ENCODE measurements at regions not wholly inside any gene's neighbourhood (a gene's known extent, or its start where the extent isn't known, plus 50 kb on each side); places are given as distances from the start of the nearest gene placed in this dataset.

DNA sequence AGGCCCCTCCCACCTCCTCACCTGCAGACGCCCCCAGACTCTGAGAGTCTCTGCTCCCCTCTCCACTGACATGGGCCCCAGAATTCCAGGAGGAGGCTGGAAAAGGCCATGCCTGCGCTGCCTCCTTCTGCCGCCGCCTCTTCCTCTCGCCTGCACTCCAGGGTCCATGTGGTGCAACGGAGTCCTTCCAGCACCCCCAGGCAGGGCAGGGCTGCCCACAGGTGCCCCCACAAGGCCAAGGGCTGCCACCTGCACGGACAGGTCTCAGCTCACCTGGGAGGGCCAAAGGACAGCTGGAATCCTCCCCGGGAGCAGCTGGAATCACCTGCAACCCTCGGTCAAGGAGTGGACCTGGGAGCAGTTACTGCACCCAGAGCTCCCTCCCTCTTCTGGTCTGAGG lies 194.9 kb downstream of the RBFOX3 start:
- no peak for DNase-seq

DNA sequence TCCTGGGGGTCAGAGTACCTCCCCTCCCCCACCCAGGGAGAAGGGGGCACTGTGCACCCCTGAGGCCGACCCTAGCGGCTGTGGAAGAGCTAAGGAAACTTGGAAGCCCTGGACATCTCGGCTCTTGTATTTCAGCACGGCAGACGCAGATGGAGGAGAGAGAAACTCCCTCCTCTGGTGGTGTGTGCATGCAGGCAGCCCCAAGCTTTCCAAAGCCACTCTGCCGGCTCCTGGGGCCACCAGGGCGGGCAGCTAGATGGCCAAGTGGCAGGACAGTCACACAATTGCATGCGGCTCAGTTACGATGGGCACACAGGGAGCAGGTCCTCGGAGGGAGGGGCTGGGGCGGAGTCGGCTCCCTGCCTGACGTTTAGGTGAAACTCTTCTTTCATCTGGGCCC lies 195.5 kb downstream of the RBFOX3 start:
- no peak for DNase-seq

DNA sequence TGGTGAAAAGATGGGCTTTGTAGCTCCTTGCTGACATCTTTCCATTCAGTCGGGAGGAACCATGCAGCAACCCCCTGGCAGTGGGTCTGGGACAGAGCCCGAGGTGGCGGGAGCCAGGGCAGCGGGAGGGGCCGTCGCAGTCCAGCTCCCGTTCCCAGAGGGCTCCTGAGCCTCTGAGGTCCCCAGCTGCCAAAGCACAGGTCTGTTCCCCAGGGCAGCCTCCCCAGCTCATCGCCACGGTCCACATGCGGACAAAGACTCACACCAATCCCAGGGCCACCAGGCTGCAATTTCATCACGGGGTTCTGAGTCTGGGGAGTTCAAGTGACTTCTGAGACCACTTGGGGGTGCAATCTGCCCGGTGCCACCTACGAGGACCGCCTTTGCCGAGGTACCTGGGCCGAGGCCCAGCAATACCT lies 196.0 kb downstream of the RBFOX3 start:
- DNase-seq = peak in 1 of 2 experiments; percentile 26

DNA sequence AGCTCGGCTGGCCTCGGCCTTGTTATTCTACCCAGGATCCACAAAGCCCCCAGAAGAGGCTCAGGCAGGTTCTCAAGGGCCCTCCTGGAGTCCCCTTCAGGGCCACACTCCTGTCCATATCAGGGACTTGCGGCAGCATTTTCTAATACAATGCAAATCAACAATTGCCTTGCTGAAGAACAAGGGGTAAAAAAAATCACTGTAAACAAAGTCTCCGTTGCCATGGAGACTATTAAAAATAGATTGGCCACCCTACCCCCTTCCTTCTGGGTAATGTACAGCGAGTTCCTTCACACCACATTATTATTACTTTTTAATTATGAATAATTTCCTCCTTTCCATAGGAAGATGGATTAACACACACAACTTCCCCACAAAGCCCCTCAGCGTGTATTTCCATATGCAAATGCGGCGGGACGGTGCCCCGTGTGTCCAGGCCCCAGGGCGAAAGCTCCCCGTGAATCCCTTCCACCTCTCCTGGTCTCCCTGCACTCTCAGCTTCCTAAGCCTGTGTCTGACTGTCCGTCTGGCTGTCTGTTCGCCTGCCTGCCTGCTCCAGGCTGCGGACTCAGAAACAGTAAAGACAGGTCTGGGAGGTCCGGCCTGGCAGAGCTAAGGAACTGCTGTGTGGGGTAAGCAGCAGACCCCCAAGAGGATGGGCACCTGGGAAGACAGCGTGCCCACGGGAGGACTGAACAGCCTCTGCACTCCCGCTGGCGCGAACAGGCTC lies 196.6 kb downstream of the RBFOX3 start:
- no peak for DNase-seq

DNA sequence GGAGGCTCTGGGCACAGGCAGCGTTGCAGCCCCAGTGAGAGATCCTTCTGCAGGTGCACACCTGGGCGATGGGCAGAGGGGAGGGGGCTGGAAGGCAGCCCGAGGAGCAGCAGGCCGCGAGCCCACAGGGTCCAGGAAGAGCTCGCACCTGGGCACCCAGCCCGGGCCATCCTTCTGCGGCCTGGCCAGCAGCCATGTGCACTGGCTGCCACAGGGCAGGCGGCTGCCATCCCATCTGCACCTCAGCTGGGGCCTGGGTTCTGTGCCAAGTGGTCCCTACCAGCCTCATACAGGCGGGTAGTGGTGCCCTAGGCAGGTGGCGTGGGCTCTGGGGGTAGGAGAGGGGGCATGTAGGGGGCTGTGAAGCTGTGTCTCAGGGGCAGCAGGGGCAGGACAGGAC lies 197.2 kb downstream of the RBFOX3 start:
- DNase-seq = peak; percentile 67 to 96

DNA sequence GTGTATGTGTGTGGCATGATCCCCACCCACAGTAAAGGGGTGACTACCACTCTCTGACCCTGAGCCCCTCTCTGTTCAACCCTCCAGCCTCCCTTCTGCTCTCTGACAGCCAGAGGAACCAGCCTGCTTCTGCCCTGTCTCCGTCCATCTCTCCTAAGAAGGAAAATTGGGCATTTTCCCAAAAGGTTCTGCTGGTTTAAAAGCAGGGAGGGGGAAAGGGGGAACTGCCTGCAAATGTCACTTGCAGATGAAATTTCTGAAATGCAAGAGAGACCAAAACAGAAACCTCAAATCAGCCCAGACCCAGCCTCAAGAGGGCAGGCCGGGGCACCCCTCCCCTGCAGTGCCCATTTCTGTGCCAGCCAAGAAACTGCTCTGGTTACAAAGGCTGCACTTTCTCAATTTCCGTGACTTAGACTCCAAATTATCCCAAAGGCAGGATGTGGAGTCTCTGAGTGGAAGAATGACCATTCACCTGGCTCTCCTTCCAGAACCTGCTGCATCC lies 197.9 kb downstream of the RBFOX3 start:
- peak; percentile 46 to 88 for DNase-seq

DNA sequence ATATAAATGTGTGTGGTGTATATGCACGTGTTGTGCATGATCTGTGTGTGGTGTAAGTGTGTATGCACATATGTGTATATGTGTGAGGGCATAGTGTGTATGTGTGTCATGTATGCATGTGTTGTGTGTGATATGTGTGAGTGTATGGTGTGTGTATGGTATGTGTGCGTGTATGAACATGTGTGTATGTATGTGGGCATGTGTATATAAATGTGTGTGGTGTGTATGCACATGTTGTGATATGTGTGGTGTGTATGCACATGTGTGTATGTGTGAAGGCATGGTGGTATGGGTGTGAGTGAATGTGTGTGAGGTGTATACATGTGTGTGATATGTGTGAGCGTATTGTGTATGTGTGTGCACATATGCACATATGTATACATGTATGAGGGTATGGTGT lies 198.7 kb downstream of the RBFOX3 start:
- DNase-seq = no peak

DNA sequence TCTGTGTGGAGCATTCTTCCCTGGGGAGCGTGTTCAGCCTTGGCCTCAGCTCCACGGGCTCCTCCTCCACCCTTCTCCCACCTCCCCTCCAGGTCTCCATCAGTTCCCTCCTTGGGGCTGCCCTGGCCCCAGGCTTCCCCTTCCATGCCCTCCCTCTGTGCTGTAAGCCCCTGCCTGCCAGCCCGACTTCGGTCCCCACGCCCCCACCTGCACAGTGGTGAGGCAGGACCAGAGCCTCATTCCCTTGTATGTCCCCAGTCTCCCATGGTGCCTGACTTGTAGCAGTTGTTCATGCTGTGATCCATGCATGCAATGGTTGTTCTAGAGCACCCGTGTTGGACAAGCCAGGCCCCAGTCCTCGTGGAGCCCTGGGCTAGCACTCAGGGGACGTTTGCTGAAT lies 199.4 kb downstream of the RBFOX3 start:
- no peak for DNase-seq

DNA sequence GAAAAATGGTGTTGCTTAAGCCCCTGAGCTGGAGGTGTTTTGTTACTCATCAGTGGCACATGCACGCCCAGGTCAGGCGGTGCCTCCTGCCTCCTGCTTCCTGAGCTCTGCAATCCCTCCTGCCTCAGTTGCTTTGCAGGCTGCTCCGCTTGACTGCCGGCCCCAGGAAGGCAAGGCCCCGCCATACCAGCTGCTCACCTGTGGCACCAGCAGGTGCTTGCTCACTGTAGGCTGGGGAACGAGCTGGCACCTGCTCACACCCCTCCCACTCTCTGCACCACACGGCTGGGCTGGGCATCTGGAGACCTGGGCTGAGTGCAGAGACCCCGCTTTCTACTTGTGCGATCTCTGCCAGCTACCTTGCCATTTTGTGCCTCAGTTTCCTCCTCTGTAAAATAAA lies 200.2 kb downstream of the RBFOX3 start:
- DNase-seq = no peak

DNA sequence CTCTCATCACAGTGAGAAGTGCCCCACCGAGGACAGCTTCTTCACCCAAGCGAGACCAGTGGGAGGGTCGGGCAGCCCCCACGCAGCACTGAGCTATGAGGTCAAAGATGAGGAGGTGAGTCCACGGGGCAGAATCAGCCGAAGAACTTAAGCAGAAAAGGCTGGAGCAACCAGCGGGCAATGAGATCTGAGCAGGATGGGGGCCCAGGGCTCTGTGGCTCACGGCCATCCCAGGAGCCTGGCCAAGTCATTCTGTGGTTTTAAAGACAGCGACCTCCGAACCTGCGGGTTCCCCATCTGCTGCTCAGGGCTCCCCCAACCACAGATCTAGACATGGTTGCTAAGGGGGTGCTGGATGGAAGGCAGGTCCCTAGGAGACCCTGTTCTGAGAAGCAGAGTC lies 202.6 kb downstream of the RBFOX3 start:
- DNase-seq = peak in 1 of 2 experiments; percentile 26

DNA sequence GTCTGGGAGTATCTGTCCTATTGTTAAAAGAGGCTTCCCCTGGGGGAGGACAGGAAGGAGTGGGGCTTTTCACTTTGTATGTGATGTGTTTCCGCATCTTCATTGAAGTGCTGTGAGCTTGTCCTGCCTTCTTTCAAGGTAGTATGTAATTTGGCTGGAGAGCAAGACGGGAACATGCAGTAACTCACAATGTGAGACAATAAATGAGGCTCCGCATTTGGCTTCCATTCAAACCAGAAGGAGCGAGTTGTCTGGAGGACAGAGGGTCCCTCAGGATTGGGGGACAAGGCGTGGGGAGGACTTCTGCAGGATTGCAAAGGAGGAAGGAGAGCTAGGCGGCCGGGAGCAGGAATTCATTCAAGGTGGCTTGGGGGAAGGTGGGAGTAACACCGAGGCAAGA lies 203.5 kb downstream of the RBFOX3 start:
- no peak for DNase-seq

DNA sequence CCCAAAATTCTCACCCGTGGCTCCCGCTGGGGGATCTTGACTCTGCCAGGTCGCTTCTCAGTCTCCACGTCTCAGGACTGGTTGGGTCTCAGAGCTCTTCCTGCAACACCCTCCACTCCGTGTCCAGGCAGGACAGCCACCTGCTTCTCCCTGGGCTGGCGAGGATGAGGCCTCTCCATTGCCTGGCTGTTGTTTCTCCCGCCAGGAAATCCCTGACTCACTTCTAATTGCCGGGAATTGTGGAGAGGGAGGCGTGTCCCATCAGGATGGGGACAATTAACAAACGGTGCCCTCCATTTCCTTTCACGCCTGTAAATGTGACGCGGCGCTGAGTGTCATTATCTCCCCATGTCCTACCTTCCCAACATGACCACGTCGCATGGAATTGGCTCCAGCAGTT lies 204.5 kb downstream of the RBFOX3 start:
- DNase-seq = no peak

DNA sequence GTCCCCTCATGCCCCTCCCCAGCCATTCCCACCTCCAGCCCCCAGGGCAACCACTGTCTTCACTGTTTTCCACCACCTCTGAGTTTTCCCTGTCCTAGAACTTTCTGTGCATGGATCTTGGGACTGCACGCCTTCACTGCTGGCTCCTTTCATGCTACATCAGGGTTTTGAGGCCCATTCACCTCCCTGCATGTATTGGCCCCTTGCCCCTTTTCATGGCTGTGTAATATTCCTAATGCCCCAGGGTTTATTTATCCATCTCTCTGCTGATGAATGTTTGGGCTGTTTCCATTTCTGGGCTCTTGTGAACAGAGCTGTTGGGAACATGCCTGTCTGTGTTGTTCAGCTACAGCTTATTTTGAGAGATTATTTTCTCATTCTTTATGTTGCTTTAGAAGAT lies 205.0 kb downstream of the RBFOX3 start:
- no peak for DNase-seq

DNA sequence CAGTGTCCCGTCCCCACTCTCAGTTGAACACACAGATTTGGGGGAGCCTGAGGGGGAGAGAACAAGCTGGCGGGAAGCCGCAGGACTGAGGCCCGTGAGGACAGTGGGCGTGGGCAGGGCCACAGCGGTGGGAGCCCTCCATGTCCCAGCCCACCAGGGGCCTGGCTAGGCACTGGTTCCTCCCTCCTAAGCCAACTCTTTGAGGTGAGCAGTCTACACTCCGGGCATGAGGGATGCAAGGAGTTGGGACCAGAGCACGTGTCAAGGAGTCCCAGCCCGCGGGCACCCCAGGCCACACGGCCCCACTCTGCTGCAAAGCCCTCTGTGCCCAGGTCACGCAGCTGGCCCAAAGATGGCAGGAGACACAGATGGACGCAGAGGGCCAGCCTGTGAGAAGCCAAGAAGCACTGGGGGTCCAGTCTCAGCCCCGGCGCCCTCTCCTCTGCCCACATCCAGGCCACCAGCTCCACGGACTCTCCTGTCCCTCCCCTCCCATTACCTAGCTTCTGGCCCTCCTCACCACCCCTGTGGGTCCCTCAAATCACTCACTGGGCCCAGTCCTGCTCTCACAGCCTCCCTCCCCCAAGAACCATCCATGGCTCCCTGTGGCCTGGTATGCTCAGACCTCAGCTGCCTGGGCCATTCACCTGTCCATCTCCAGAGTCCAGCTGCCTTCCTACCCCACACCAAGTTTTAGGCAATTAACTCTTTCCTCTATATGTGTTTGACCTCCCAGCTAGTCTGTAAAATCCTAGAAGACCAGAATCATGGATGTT lies 206.5 kb downstream of the RBFOX3 start:
- no peak for DNase-seq

DNA sequence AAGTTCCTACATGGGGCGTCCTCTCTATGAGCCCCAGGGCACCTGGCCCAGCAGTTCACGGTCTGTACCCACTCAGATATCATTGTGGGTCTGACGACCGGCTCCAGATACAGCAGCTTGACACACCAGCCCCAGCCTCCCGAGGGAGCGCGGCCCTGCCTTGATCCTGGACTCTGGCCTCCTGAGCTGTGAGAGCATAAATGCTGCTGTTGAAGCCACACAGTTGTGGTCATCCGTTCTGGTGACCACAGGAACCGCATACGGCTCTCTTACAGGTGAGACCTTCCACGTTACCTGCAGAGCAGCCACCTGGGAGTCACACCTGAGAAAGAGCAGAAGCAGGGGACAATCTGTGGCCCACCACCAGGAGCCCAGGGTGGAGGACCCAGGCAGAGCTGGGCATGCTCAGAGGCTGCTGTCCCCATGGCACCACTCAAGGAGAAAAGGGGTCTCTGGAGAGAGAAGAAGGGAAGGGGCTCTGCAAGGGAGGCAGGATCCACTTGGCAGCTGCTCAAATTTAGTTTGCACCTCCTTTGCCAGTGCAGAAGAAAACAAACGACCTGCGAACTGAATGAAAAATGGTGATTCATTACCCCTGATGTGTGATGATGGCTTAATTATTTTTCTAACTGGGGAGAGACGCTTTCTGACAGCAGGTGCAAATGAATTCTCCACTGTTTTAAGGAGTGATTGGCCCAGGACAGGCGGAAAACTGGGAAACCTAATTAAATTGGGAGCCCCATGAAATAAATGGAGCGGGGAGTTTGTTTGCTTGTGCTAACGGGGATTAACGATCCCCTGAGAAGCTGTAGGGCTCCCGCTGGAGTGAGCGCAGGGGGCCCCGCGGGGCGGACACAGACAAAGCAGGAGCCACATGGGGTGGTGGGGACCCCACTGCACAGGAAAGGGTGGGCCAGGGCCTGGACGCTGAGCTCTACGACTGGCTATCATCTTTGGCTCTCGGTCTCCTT lies 208.9 kb downstream of the RBFOX3 start:
- peak; percentile 13 to 22 for DNase-seq

DNA sequence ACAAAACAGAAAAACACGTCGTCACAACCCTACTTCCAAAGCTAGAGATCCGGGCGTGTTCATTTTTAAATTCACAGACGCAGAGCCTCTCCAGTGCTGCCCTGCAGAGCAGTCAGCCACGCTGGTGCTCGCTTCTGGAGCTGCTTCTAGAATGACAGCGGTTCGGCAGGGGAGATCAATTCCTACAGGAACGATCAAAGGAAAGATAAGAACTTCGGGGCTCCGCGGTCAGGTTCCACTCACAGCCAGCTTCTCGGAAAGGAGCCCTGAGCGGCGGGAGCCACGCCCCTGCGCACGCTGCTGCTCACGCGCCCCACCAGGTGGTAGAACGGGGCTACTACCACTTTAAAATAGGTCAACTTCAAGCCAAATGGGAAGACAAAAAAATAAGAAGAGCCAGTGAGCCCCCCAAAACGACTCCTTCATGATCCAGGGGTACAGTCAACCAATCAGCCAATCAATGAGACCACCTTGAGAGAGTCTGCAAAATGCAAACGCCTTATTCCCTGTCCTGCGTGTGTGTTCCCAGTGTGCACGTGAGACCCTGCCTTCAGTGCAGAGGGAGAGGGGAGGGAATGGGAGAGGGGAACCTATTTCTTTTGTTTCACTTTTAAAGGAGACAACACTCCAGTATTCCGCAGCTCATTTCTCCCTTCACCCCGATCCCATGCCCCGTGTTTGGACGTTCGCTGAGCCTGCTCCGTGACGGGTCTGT lies 209.7 kb downstream of the RBFOX3 start:
- DNase-seq = peak; percentile 26 to 79

DNA sequence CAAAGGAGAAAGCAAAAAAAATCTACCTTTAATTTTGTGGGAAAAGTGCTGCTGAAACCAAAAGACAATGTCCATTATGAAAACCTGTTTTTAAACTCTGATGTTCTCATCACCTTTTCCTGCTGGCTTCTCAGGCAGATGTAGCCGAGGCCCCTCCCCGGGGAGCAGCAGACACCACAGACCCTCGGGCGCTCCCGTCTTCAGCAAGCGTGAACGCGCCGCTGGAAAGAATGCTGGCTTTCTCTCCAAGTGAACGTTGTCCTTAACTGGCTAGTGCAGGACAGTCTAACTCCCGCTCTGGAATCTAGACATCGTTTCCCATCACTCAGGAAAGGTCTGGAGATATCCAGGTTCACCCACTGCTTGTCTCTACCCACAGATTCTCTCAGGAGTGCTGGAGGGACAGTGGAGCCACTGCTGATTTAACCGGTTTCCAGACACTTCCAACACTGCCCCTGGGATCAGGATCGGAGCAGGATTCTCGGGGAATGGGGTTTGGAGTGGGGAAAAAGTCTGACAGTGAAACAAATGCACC lies 211.2 kb downstream of the RBFOX3 start:
- DNase-seq = no peak

DNA sequence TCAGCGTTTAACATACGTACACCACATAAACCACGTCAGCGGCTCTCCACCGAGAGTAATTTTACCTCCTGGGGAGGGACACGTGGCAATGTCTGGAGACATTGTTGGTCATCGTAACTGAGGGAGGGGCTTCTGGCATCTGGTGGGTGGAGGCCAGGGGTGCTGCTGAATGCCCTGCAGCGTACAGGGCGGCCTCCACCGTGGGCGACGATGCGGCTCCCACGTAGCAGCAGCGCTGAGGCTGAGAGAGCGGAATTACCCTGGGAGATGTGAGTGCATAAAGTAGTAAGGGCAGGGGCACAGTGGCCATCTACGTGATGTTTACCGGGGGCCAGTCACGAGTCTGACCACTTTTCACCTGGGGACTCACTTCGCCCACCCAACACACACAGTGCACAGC lies 212.4 kb downstream of the RBFOX3 start:
- no peak for DNase-seq

DNA sequence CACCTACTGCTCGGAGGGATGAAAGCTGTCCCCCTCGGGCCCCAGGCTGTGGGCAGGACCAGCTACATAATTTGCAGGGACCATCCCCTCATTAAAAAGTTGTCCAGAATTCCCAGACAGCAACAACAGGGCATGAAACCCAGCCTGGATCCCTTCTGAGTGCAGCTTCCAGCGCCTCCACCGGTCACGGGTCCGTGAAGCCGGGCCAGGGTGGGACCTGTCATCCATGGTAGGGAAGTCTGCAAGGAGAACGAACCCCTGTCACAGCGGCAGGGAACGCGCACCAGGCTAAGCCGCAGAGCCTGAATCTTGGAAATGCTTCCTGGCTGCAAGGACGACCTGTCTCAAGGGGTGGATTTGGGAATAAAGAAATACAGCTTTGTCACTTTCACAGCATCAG lies 214.2 kb downstream of the RBFOX3 start:
- no peak for DNase-seq

DNA sequence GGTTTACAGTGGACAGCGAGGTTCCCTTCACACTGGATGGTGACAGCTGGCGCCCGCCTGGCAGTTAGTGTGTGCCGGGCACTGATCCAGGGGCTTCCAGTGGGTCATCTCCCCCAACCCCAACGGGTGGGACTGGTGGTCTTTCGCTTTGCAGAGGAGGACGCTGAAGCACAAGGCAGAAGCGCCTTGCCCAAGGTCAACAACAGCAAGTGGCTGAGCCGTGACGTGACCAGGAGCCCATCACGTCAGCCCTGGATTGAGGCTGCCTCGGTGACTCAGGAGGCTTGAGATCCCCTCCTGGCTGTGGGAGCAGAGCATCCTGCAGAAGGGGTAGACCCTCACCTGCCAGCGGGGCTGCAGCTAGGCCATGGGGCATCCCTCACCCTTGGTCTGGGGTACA lies 215.3 kb downstream of the RBFOX3 start:
- DNase-seq = no peak

DNA sequence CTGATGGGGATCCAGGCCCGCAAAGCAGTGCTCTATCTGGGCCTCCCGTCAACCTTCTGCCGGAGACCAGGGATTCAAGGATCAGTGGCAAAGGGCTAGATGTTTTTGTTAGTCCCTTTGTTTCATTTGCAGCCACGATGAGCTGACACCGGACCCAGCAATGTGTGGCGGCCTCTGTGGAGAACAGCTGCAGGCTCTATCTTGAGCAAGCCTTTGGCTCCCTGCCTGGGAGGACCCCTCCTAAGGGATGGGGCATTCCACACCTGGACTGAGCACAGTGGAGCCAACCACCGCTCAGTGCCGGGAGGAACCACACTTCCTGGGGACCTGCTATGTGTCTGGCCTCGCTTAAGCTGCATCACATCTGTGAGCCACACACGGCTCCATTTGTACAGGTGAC lies 215.8 kb downstream of the RBFOX3 start:
- DNase-seq = peak in 1 of 2 experiments; percentile 20
